AG10803 (cell line): ENCODE measurements at regions not wholly inside any gene's neighbourhood (a gene's known extent, or its start where the extent isn't known, plus 50 kb on each side); places are given as distances from the start of the nearest gene placed in this dataset.

Experiments
- DNase-seq: peaks from one replicate; pipeline ENCODE4 v3.0.0; 2010; ENCODE audit warnings: low read depth
- H3K4me3 ChIP-seq: 2 replicates; pipeline ENCODE4 v1.5.1; 2011; ENCODE audit warnings: mild to moderate bottlenecking, low read length, control low read depth
- TF ChIP-seq, protein P1 (sequence below): conservative IDR thresholded peaks from 2 replicates; pipeline ENCODE4 v1.5.1; 2011; ENCODE audit warnings: mild to moderate bottlenecking, low read length, control low read depth, inconsistent platforms

DNA sequence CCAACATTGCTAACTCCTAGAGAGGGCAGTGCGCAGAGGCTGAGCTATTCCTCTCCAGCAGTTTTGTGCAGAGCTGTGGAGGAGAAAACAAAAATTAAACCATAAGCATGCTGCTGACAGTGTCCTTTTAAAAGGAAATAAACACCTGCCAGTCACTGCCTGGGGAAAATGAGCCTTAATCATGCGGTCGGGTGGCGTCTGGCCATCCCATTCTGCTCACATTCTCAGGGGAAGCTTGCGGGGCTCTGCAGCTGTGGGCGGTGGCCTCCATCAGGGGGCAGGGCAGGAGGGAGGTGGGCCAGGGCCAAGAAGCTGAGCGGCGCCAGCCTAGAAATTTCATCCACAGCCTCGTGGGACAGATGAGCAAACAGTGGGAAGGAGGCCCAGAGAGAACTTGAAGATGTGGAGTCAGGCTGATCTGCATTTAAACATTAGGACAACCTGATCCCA, 71.0 kb upstream of the TP53I11 start:
- peak; percentile 53 for DNase-seq
- TF ChIP-seq, protein P1, sequence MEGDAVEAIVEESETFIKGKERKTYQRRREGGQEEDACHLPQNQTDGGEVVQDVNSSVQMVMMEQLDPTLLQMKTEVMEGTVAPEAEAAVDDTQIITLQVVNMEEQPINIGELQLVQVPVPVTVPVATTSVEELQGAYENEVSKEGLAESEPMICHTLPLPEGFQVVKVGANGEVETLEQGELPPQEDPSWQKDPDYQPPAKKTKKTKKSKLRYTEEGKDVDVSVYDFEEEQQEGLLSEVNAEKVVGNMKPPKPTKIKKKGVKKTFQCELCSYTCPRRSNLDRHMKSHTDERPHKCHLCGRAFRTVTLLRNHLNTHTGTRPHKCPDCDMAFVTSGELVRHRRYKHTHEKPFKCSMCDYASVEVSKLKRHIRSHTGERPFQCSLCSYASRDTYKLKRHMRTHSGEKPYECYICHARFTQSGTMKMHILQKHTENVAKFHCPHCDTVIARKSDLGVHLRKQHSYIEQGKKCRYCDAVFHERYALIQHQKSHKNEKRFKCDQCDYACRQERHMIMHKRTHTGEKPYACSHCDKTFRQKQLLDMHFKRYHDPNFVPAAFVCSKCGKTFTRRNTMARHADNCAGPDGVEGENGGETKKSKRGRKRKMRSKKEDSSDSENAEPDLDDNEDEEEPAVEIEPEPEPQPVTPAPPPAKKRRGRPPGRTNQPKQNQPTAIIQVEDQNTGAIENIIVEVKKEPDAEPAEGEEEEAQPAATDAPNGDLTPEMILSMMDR, result no peak
- no peak overlapping the region for H3K4me3 ChIP-seq

DNA sequence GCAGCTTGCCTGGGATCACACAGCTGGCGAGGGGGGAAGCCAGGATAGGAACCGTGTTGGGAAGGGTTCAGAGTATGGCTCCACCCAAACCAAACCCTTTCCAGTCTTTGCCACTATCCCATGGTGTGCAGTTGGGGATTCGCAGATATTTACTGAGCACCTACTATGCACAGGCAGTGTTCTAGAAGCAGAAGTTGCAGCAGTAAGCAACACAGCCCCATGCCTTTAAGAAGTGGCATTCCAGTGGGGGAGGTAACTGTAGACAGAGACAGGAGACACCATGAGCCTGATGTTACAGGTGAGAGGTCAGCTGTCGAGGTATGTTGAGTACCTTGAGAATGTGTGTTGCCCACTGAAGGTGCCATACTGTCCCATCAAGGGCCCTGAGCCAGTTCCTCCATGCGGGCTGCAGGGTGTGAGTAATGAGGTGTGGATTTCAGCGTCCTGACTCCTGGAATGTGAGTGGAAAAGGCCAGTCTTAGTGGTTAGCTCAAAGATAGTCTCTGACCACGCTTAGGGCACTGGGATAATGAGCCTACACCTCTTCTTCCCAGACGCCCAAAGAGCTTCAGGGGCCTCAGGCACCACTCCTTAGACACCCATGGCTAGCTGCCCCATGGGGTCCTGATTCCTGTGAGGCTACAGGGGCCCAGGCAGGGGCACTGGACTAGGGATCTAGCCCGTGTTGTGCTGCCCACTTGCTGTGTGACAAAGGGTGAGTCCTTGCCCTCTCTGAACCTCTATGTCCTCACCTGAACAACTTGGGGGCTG, 71.8 kb upstream of the TP53I11 start:
- DNase-seq, result peak; percentile 37
- no peak overlapping the region for H3K4me3 ChIP-seq
- TF ChIP-seq, protein P1, result no peak

DNA sequence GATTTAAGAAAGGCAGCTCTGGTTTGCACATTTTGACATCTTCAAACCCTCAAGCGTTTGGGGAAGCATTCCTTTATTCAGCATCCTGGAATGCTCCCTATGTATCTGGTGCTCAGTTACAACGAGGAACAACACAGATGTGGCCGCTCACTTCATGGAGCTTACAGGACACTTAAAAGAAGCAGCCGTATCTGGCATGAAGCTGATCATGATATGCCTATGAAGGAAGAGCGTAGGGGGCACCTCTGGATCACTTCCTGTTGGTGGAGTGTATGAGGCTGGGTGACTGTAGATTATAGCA, 72.3 kb upstream of the TP53I11 start:
- no peak overlapping the region for H3K4me3 ChIP-seq
- peak; percentile 42 for DNase-seq
- TF ChIP-seq, protein P1, result no peak

DNA sequence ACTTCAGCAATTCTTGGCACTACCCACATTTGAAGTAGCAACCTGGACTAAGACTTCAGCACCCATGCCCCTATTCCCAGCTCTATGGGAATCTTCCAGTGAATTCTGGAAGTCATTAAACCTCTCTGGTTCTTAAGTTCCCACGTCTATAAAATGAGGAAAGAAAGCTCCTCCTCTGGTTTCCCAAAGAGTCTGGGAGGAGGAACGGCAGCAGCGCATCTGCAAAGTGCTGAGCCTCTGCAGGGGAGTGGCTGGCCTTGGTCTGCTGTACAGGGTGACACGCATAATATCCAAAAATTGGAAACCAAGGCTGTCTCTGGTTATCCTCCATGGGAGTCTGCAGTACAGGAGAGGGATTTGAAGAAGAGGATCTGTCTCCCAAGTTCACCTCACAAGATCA, 73.6 kb upstream of the TP53I11 start:
- no peak overlapping the region for H3K4me3 ChIP-seq
- TF ChIP-seq, protein P1, result no peak
- DNase-seq, result no peak

DNA sequence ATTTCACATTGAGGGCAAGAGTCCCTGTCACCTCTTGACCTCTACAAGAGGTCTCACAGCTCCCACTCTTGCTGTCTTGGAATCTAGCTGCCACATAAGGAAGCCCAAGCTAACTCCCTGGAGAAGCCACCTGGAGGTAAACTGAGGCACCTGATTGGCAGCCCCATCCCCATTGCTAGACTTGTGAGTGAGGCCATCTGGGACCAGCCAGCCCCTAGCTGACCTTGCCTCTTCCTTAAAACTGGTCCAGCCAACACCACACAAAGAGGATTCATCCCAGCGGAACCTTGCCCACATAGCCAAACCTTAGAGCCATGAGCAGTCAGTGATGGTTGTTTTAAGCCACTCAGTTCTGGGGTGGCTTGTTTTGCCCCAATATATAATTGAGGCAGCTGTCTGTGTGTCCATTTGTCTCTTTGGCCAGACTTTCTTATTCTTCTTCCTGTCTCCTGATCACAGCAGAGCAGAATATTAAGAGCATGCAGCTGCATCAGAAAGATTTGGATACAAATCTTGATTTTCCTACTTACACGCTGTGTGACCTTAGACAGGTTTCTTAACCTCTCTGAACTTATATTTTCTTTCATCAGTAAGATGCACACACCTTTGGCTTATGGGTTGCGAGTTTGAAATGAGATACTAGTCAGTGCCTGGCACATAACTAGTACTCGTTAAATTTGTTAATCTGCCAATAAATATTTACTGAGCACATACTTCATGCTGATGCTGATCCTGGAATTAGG, 74.3 kb upstream of the TP53I11 start:
- TF ChIP-seq, protein P1, result no peak
- no peak for DNase-seq
- H3K4me3 ChIP-seq, result no peak overlapping the region

DNA sequence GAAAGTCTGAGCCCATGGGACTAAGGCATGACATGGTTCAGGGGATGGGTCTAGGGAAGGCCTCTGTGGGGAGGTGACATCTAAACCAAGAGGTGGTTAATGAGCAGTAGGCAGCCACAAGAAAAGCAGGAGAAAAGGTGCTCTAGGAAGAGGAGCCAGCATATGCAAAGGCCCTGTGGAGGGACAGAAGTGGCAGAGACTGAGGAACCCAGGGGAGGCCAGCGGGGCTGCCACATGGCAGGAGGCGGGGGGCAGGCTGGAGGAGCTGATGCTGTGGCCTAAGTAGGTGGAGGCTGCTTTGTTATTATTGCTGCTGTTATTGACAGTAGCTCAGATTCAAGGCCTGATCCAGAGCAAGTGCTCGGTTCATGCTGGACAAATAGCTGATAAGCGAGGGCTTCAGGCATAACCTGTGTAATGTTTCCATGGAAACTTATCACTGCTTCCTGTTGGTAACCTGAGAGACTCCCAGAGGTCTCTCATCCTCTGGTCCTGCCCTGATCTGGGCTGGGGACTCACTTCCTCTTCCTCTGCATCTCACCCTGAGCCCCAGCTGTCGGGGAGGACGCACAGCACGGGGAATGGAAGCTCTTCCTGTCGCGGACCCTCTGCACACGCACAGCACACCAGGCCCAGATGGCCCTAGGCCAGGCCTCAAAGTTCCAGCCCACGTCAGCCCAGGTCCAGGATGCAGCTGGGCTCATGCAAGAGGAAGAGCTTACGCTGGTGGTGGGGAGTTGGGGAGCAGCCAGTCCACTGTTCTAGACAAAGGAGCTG, 75.2 kb upstream of the TP53I11 start:
- TF ChIP-seq, protein P1, result no peak
- no peak for DNase-seq
- H3K4me3 ChIP-seq, result no peak overlapping the region
